ES-I3 (cell line): ENCODE measurements at regions not wholly inside any gene's neighbourhood (a gene's known extent, or its start where the extent isn't known, plus 50 kb on each side); places are given as distances from the start of the nearest gene placed in this dataset.

ENCODE experiments used
- H3K36me3 ChIP-seq: 2 replicates; pipeline ENCODE4 v1.6.1; 2013; ENCODE audit warnings: mild to moderate bottlenecking, low read length, control low read depth, moderate library complexity; ENCODE audit not compliant: insufficient read depth
- H3K4me1 ChIP-seq: 2 replicates; pipeline ENCODE4 v1.6.1; 2013; ENCODE audit warnings: mild to moderate bottlenecking, control low read depth, low read length; ENCODE audit not compliant: insufficient read depth
- H3K9ac ChIP-seq: 2 replicates; pipeline ENCODE4 v1.6.1; 2013; ENCODE audit warnings: low read depth, mild to moderate bottlenecking, low read length, moderate library complexity
- H3K9me3 ChIP-seq: 2 replicates; pipeline ENCODE4 v1.6.1; 2013; ENCODE audit warnings: mild to moderate bottlenecking, low read length, moderate library complexity; ENCODE audit not compliant: control insufficient read depth, insufficient read depth

DNA sequence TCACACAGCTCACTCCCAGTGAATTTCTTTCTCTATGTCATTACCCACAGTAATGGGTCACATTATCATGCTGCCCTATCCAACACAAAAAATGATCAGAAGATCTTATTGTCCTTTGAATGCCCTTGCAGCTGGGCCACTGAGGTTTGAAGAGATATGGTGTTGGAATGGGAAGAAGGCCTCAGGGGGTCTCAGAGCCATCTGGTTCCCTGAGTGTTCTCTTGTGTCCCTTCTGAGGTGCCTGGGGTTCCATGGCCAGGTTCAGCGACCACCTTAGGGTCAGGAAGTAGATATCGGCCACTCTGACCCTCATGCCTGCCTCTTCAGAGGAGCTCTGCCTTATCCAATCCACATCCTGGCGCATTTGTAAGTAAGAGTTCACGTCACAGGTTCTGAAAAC lies 232.3 kb downstream of the TJP1 start:
- H3K4me1 ChIP-seq, result no peaks in the 10 kb centered on the region

DNA sequence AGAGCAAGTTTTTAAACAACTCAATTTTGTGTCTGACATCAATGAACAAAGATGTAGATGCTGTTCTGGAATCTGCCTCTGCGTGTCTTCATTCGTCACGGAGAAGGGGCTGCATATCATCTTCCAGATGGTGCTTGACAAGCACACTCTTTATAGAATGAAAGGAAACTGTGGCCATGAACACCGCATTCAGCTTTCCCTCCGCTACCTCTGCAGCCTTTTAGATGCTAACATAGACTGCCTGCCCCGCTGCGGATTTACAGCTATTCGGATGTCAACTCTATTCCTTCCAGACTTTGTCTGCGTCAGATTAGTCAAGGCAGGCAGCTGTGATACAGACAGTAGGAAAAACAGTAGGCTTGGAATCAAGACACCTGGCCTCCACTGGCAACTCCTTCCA lies 232.9 kb downstream of the TJP1 start:
- Histone ChIP-seq H3K9ac (no peak overlapping the region), H3K9me3 (no peaks in the 10 kb centered on the region; the same call in 1 of the 2 replicates), H3K4me1 (no peaks in the 10 kb centered on the region), H3K36me3 (no peaks in the 10 kb centered on the region)

More for the DNA sequence above, 232.3 kb downstream of the TJP1 start:
- Histone ChIP-seq H3K36me3 (no peaks in the 10 kb centered on the region), H3K9ac (no peak overlapping the region), H3K9me3 (no peaks in the 10 kb centered on the region)

DNA sequence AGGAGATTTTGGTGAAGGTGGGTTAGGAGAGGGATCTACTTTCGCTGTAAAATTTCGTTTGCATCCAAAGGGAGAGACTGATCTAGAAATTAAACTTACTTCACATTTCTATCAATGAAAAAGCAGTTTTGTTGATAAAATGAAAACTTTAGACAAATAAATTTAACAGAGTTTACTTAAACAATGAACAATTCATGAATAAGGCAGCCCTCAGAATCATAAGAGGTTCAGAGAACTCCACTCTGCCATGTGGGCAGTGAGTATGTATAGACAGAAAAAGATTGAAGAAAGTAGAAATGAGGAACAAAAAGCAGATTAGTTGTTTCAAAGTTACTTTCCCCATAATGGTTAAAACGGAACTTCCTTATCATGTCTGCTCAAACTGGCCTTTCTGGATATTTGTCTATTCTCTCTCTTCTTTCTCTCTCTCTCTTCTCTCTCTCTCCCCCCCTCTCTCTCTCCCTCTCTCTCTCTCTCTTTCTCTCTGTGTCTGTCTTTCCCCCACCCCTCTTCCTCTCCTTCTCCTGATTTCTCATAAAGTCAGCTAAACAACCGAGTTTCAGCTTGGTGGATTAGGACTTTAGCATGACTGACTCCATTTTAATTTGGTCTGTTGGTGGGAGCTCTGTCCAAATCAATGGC lies 248.9 kb downstream of the TJP1 start:
- Histone ChIP-seq H3K4me1 (peaks cover 7% of the 10 kb centered on the region; the same call in 1 of the 2 replicates), H3K9ac (no peak overlapping the region), H3K9me3 (no peaks in the 10 kb centered on the region), H3K36me3 (no peaks in the 10 kb centered on the region)

DNA sequence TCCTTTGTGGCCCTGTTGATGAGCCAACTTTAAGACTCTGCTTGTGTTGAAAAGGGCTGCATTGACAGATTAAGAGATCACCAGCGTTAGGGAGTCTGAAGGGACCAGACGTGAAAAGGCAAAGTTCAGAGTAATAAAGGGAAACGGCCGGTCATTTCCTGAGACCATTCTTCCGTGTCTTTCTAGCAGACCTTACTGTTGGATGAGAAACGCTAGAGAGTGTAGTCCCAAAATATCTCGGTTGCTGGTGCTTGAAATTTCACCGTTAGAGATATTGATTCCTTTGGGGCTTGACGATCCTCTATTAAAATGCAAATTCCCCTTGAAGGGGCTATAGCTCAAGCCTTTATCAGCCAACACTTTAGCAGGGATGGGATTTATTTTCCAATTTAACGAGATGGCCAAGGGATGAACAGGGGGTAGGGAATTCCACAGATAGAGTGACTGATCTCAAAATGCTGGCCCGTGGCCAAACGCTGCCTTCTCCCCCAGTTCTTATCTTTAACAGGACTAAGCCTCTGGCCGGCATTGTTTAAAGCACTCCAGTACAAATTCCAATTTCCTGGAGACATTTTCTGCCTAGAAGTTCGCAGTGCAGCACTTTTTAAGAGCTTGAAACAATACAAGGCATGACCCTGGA lies 250.4 kb downstream of the TJP1 start:
- H3K9me3 ChIP-seq, result no peaks in the 10 kb centered on the region
- peak overlapping the region; percentile 52; the same call in 1 of the 2 replicates for H3K9ac ChIP-seq
- peaks cover 10% of the 10 kb centered on the region for H3K4me1 ChIP-seq
- H3K36me3 ChIP-seq, result no peaks in the 10 kb centered on the region

DNA sequence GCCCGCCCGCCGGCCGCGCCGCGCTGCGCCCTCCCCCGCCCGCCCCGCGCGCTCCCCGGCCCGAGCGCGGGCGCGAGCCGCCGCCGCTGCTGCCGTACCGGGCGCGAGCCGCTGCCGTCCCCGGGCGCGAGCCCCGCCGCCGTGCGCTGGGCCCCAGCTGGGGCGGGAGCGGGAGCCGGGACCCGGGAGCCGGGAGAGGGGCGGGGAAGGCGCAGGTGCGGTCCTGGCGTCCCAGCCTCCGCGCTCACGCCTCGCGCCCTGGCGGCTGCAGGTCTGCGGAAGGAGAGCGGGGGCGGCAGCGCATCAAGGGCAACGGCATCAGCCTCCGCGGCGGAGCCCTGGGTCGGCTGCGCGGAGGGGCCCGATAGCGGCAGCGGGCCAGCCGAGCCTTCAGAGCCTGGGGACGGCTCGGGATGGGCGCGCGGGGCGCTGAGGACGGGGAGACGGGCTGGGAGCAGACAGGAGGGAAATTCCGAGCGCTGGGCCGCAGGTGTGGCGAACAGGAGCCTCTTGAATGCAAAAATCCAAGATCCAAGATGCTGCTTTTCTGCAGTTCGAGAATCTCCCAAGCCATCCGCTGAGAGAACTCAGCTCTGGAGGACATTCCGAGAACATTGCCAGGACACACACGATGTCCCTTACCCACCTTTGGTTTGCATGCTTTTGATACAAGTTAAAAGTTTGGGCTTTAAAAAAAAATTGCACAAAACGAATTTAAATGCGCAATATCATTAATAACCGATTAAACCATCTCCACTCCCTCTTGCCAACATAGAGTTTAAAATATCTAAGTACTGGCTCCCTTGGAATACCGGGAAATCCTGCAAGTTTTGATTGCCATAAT lies 251.1 kb downstream of the TJP1 start:
- Histone ChIP-seq H3K4me1 (peaks cover 13% of the 10 kb centered on the region), H3K9ac (peak overlapping the region; percentile 52), H3K9me3 (no peaks in the 10 kb centered on the region), H3K36me3 (no peaks in the 10 kb centered on the region)

DNA sequence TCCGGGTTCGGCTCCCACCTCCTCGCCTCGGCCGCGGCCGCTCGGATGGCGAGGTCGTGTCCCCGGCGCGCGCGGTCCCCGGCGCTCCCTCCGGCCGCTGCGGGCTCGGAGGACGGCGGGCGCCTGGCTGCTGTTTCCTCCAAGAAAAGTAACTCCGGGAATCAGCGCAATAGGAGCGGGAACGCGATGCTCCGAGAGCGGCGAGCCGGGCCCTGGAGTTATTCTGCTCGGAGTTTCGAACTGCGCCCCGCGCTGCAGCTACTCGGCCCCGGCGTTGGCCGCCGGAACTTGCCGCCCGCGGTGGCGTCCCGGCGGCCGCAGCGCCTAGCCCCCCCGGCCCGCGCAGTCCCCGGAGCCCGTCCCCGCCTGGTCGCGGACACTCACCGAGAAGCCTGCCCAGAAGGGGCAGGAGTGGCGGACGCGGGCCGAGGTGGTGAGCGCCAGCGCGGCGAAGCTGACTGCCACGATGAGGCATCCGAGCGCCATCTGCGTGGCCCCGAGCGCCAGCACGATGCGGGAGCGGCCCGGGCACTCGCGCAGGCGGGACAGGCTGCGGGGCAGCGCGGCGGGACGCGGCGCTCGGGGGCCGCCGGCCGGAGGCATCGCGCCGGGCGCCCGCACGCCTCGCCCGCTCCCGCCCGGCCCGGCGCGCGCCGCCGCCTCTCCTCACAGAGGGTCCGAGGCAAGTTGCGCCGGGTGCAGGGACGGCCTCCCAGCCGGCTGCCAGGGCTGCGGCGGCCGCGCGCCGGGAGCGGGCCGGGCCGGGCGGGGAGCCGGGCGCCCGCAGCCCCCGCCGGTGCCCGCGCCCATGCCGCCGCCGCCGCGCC lies 251.9 kb downstream of the TJP1 start:
- Histone ChIP-seq H3K9ac (peak overlapping the region; percentile 74), H3K4me1 (peaks cover 13% of the 10 kb centered on the region)

DNA sequence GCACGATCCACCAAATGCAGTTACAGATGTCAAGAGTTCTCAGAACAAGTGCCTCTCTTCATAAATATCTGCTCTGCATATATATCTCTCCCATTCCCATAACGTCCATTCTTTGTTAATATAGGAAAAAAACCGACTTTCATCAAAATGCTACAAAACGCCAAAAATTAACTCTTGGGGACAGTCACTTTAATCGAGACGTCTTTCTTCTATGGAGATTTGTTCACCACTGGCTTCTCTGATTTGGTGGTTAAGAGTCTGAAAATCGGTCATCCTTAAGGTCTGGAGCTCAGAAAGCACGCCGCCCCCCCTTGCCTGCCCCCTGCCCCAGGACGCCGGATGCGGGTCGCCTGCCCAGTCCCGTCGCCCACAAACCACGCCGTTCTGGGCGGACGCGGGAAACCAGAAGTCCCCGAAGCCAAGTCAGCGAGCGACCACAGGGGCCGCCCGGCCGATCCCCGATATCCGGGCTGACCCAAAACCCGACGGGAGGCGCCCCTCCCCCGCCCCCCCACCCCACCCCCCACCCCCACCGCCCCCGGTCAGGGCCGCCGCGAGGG lies 252.7 kb downstream of the TJP1 start:
- H3K36me3 ChIP-seq, result no peaks in the 10 kb centered on the region
- H3K9ac ChIP-seq, result peak overlapping the region; percentile 74; the same call in 1 of the 2 replicates
- no peaks in the 10 kb centered on the region for H3K9me3 ChIP-seq
- H3K4me1 ChIP-seq, result peaks cover 13% of the 10 kb centered on the region

More for the DNA sequence above, 251.9 kb downstream of the TJP1 start:
- no peaks in the 10 kb centered on the region for H3K9me3 ChIP-seq
- no peaks in the 10 kb centered on the region for H3K36me3 ChIP-seq

DNA sequence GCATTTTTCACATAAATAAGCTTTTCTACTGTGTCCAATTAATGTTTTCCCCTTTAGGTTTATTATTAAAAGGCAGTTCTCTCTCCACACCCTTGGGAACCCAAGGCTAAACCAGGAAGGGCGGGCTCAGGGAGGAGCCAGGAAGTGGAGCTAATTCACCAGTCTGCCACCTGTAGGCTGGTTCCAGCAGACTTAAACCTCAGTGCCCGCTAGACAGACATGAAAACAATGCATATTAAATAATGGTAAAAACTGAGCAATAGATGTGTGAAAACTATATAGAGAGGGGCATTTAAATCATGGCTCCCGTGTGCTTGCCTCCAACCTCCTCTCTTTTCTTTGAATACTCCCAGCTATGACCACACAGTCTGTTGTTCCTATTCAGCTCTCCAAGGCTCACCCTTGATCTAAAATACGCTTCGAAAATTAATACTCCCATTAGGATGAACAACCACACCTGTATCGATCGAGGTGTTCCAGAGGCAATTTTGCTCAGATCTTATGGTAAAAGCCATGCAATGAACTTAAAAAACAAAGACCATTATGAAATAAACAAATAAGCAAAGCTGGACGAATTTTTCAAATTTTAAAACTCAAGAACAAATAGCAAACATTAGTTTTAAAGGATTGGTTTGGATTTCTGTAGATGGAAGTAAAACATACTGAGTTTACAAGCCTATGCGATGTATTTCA lies 253.3 kb downstream of the TJP1 start:
- Histone ChIP-seq H3K36me3 (no peaks in the 10 kb centered on the region), H3K9ac (peak overlapping the region; percentile 39; the same call in 1 of the 2 replicates), H3K9me3 (no peaks in the 10 kb centered on the region; the same call in 1 of the 2 replicates), H3K4me1 (peaks cover 13% of the 10 kb centered on the region)

DNA sequence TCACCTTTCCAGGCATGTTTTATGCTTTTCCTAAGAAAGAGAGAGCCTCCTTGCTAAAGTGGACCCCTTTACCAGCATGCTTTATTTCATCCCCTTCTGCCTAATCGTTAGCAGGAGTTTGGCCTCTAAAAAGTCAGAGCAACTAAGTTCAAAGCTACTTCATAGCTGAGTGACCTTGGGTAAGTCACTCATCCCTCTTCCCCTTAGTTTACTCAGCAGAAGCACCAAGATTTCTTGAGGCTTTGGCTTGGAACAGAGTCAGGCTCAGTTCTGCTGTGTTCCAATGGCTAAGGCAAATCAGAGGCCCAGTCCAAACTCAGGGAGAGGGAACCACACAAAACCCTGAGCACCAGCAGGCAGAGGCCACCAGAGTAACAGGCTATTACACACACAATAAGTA lies 254.9 kb downstream of the TJP1 start:
- H3K4me1 ChIP-seq, result peaks cover 13% of the 10 kb centered on the region
- no peaks in the 10 kb centered on the region for H3K36me3 ChIP-seq
- H3K9me3 ChIP-seq, result no peaks in the 10 kb centered on the region; the same call in 1 of the 2 replicates
- no peak overlapping the region for H3K9ac ChIP-seq

DNA sequence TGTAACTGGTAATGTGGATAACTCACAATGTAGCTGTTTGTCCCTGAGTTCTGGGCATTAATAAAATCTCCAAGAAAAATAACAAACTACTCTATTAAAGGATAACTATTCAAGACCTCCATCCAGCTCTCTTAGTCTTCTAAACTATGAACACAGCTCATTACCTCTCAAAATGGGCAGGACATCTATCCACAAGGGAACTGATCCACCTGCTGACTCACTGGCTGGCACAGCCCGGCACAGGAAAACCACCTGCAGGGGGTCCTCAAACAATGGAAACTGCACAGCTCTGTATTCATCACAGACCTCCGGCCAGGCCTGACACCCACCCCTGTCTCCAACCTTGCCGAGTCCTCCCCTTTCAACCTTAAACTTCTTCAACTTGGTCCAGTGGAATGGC lies 255.4 kb downstream of the TJP1 start:
- Histone ChIP-seq H3K36me3 (no peaks in the 10 kb centered on the region), H3K9me3 (no peaks in the 10 kb centered on the region; the same call in 1 of the 2 replicates), H3K4me1 (peaks cover 13% of the 10 kb centered on the region), H3K9ac (no peak overlapping the region)

DNA sequence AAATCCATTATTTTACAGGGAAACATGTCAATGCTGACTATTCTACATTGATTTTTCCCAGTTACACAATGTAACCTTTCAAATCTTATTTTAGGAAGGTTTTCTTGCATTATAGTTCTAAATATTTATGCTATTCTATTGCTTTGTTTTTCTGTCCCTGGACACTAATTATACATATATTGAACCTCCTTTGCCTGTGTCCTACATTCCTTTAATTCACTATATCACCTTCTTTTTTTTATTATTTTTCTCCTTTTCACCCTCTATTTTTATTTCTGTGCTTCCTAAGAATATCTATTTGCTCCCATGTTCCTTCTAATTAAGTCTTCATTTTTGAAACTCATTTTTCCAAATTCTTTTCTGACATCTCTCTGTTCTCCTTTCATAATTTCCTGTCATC lies 259.2 kb downstream of the TJP1 start:
- no peak overlapping the region for H3K9ac ChIP-seq
- H3K36me3 ChIP-seq, result no peaks in the 10 kb centered on the region
- peaks cover 6% of the 10 kb centered on the region; the same call in 1 of the 2 replicates for H3K4me1 ChIP-seq
- H3K9me3 ChIP-seq, result no peaks in the 10 kb centered on the region; the same call in 1 of the 2 replicates

DNA sequence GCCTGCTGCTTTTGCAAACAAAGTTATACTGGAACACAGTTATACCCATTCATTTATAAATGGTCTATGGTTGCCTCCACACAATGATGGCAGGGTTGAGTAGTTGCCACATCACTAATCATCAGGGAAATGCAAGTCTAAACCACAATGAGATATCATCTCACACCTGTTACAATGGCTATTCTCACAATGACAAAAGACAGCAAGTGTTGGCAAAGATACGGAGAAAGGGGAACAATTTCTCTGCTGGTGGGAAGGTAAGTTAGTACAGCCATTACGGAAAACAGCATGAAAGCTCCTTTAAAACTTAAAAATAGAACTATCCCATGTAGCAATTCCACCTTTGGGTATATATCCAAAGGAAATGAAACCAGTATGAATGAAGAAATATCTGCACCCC lies 261.4 kb downstream of the TJP1 start:
- Histone ChIP-seq H3K4me1 (no peaks in the 10 kb centered on the region), H3K9ac (no peak overlapping the region)

DNA sequence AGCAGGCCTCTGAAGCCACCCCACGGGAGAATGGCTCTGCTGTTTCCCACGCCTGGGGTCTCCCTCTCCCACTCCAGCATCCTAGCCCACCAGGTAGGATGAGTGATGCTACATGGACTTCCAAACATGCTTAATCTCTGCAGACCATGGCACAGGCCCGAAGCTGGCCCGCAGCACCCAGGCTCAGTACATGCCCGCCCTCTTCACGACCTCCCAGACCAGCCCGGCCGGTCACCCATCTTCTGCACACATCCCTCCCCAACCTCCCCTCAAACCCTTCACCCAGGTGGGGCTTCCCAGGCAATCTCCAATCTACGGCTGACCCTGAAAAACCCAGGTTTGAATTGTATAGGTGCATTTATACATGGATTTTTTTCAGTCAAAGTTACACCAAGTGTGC lies 264.0 kb downstream of the TJP1 start:
- Histone ChIP-seq H3K4me1 (peaks cover 3% of the 10 kb centered on the region; the same call in 1 of the 2 replicates), H3K9ac (no peak overlapping the region), H3K36me3 (no peaks in the 10 kb centered on the region), H3K9me3 (no peaks in the 10 kb centered on the region; the same call in 1 of the 2 replicates)

More for the DNA sequence above, 261.4 kb downstream of the TJP1 start:
- H3K36me3 ChIP-seq, result no peaks in the 10 kb centered on the region
- no peaks in the 10 kb centered on the region; the same call in 1 of the 2 replicates for H3K9me3 ChIP-seq
